ENCODE measurements at regions not wholly inside any gene's neighbourhood (a gene's known extent, or its start where the extent isn't known, plus 50 kb on each side); places are given as distances from the start of the nearest gene placed in this dataset.

DNA sequence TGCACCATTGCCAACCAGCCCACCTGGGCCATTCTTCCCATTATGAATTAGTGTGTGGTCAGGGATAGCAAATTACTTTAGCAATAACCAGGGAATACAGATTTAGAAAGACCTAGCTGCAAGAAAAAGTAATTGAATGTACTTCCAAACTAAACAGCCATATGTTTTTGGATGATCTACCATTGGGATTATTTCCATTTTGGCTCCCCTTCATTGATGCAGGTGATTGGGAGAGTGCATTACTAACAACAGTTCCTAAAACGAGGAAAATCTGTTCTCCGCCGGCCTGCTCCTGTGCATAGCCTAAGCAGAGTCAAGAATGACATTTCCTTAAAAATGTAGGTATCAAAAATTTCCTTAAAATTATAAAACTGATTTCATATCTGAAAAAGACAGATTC is 58.5 kb downstream of the MAIP1 start:
- TF ChIP-seq POLR2AphosphoS5 (IDR thresholded peaks at IDR 0.05; ENCODE audit: insufficient read depth in 1 of 2, low read depth in 1 of 2): no peak
- TF ChIP-seq POLR2A (IDR thresholded peaks at IDR 0.05): no peak
- TF ChIP-seq CTCF (IDR thresholded peaks at IDR 0.05): no peak
- no peaks in the 10 kb centered on the region for H3K9me3 ChIP-seq
- intact Hi-C loops (cut with DNase I): no loop called here
- DNase-seq (ENCODE audit: extremely low spot score in 2 of 2): no peak
- H3K27ac ChIP-seq: no peak overlapping the region
- no peak overlapping the region for H3K4me3 ChIP-seq
- H3K36me3 ChIP-seq: no peaks in the 10 kb centered on the region
- no peaks in the 10 kb centered on the region for H3K4me1 ChIP-seq
- no peaks in the 10 kb centered on the region for H3K27me3 ChIP-seq

DNA sequence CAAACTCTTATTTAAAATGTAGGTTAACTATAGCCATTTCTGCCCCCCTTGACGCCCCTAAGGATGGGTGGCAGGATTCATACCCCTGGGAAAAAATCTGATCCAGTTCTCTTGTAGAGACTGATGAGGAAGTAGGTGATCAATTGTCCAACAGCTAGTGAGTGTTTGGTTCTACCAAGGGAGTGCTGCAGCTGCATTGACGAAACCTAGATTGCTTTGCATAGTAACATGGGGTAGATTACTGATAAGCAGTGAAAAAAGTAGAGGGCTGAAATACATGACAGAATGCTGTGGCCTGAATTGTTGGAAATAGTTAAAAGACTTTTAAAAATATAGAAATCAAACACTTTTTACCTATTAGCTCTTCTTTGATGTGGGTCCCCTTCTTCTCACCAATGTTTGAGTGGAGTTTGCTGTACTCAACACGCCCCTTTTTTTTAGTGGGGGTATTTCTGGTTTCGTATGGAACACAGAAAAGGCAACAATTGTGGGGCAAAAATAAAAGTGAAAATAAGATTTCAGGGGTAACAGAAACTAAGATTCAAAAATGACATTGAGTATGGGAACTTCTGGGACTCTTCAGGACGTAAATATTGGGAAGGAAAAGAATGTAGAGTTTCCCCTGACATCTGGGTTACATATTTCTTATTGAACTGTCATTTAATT is 66.2 kb downstream of the MAIP1 start:
- Histone ChIP-seq H3K27me3 (no peaks in the 10 kb centered on the region), H3K9me3 (no peaks in the 10 kb centered on the region), H3K4me1 (no peaks in the 10 kb centered on the region), H3K27ac (no peak overlapping the region), H3K4me3 (no peak overlapping the region), H3K36me3 (no peaks in the 10 kb centered on the region)
- intact Hi-C loops (cut with DNase I): no loop called here
- TF ChIP-seq POLR2A (IDR thresholded peaks at IDR 0.05) (no peak), POLR2AphosphoS5 (IDR thresholded peaks at IDR 0.05; ENCODE audit: insufficient read depth in 1 of 2, low read depth in 1 of 2) (no peak), CTCF (IDR thresholded peaks at IDR 0.05) (no peak)
- DNase-seq (ENCODE audit: extremely low spot score in 2 of 2): no peak

DNA sequence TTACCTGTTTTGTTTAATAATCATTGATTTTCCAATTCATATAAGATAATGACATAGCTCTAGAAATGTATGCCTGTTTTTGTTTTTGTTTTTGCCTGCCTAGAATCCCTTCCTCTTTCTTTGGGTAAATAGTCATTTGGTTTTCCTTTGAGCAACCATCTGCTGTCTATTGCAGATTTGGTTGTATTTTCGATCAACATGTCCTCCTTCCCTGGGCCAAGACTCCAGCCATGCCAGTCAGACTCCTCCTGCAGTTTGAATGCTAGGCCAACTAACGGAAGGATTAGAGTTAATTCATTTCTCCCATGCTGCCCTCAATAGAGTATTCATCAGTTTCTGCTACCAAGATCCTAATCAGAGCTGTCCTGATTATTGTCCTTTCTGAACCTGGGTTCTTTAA is 67.1 kb downstream of the MAIP1 start:
- Histone ChIP-seq H3K36me3 (no peaks in the 10 kb centered on the region), H3K4me3 (no peak overlapping the region), H3K27me3 (no peaks in the 10 kb centered on the region), H3K27ac (no peak overlapping the region), H3K4me1 (no peaks in the 10 kb centered on the region), H3K9me3 (no peaks in the 10 kb centered on the region)
- TF ChIP-seq POLR2A (IDR thresholded peaks at IDR 0.05) (no peak), CTCF (IDR thresholded peaks at IDR 0.05) (no peak), POLR2AphosphoS5 (IDR thresholded peaks at IDR 0.05; ENCODE audit: insufficient read depth in 1 of 2, low read depth in 1 of 2) (no peak)
- DNase-seq (ENCODE audit: extremely low spot score in 2 of 2): no peak
- intact Hi-C loops (cut with DNase I): no loop called here

GRCh38 chr2:200023570-200023969 is 68.2 kb downstream of the MAIP1 start:
- intact Hi-C loops (cut with DNase I): no loop called here
- H3K36me3 ChIP-seq: no peaks in the 10 kb centered on the region
- H3K4me1 ChIP-seq: no peaks in the 10 kb centered on the region
- TF ChIP-seq POLR2AphosphoS5 (IDR thresholded peaks at IDR 0.05; ENCODE audit: insufficient read depth in 1 of 2, low read depth in 1 of 2): no peak
- no peak for TF ChIP-seq POLR2A (IDR thresholded peaks at IDR 0.05)
- TF ChIP-seq CTCF (IDR thresholded peaks at IDR 0.05): no peak
- DNase-seq (ENCODE audit: extremely low spot score in 2 of 2): no peak
- H3K27ac ChIP-seq: no peak overlapping the region
- no peak overlapping the region for H3K4me3 ChIP-seq
- H3K9me3 ChIP-seq: no peaks in the 10 kb centered on the region
- H3K27me3 ChIP-seq: no peaks in the 10 kb centered on the region

GRCh38 chr2:200025717-200026116 is 70.3 kb downstream of the MAIP1 start:
- Histone ChIP-seq H3K9me3 (no peaks in the 10 kb centered on the region), H3K4me3 (no peak overlapping the region), H3K27me3 (no peaks in the 10 kb centered on the region), H3K36me3 (no peaks in the 10 kb centered on the region), H3K4me1 (no peaks in the 10 kb centered on the region), H3K27ac (no peak overlapping the region)
- DNase-seq (ENCODE audit: extremely low spot score in 2 of 2): no peak
- intact Hi-C loops (cut with DNase I): no loop called here
- TF ChIP-seq CTCF (IDR thresholded peaks at IDR 0.05): no peak
- no peak for TF ChIP-seq POLR2AphosphoS5 (IDR thresholded peaks at IDR 0.05; ENCODE audit: insufficient read depth in 1 of 2, low read depth in 1 of 2)
- no peak for TF ChIP-seq POLR2A (IDR thresholded peaks at IDR 0.05)
